ENCODE measurements at regions not wholly inside any gene's neighbourhood (a gene's known extent, or its start where the extent isn't known, plus 50 kb on each side); places are given as distances from the start of the nearest gene placed in this dataset.

- H3K27me3 ChIP-seq (ENCODE audit: insufficient read depth in 3 of 3, low read length in 2 of 3), result no peaks in the 10 kb centered on the region
- H3K9me3 ChIP-seq, result no peaks in the 10 kb centered on the region
- no peaks in the 10 kb centered on the region for H3K36me3 ChIP-seq (ENCODE audit: insufficient read depth in 1 of 2, low read depth in 1 of 2)
- H3K4me3 ChIP-seq, result no peak overlapping the region
- TF ChIP-seq CTCF (IDR thresholded peaks at IDR 0.05), result no peak
- ATAC-seq (no peak), DNase-seq (no peak)
- intact Hi-C loops (cut with DNase I), result no loop called here
- WGBS, 3 donors, result 90 to 92% (median 91%) methylated on average over 6 to 8 of the region's 8 CpGs
- no peaks in the 10 kb centered on the region for H3K4me1 ChIP-seq
- no peak overlapping the region for H3K27ac ChIP-seq
Measured at GRCh38 chr22:47996446-47996857, 1234.0 kb downstream of the TBC1D22A start.

GRCh38 chr22:47995718-47996117 lies 1233.3 kb downstream of the TBC1D22A start:
- TF ChIP-seq CTCF (IDR thresholded peaks at IDR 0.05), result no peak
- Histone ChIP-seq H3K36me3 (ENCODE audit: insufficient read depth in 1 of 2, low read depth in 1 of 2) (no peaks in the 10 kb centered on the region), H3K27me3 (ENCODE audit: insufficient read depth in 3 of 3, low read length in 2 of 3) (no peaks in the 10 kb centered on the region), H3K4me3 (no peak overlapping the region), H3K27ac (no peak overlapping the region), H3K4me1 (no peaks in the 10 kb centered on the region), H3K9me3 (no peaks in the 10 kb centered on the region)
- intact Hi-C loops (cut with DNase I), result no loop called here
- DNase-seq, result no peak
- ATAC-seq, result no peak
- WGBS, 3 donors, result 90 to 91% (median 90%) methylated on average over 7 to 8 of the region's 8 CpGs

- H3K27ac ChIP-seq, result no peak overlapping the region
- no peak overlapping the region for H3K4me3 ChIP-seq
- no peaks in the 10 kb centered on the region for H3K4me1 ChIP-seq
- H3K27me3 ChIP-seq (ENCODE audit: insufficient read depth in 3 of 3, low read length in 2 of 3), result no peaks in the 10 kb centered on the region
- H3K36me3 ChIP-seq (ENCODE audit: insufficient read depth in 1 of 2, low read depth in 1 of 2), result no peaks in the 10 kb centered on the region
- WGBS, 3 donors, result 72 to 76% (median 73%) methylated on average over 17 of the region's 17 CpGs
- intact Hi-C loops (cut with DNase I), result no loop called here
- no peak for TF ChIP-seq CTCF (IDR thresholded peaks at IDR 0.05)
- DNase-seq, result no peak
- no peaks in the 10 kb centered on the region for H3K9me3 ChIP-seq
- no peak for ATAC-seq
Measured at GRCh38 chr22:47995264-47995627, 1232.8 kb downstream of the TBC1D22A start.

GRCh38 chr22:47994601-47995263 lies 1232.3 kb downstream of the TBC1D22A start:
- no peak overlapping the region for H3K4me3 ChIP-seq
- no peaks in the 10 kb centered on the region for H3K4me1 ChIP-seq
- H3K27ac ChIP-seq, result no peak overlapping the region
- 68 to 72% (median 68%) methylated on average over 11 of the region's 11 CpGs for WGBS, 3 donors
- H3K27me3 ChIP-seq (ENCODE audit: insufficient read depth in 3 of 3, low read length in 2 of 3), result no peaks in the 10 kb centered on the region
- intact Hi-C loops (cut with DNase I), result no loop called here
- H3K36me3 ChIP-seq (ENCODE audit: insufficient read depth in 1 of 2, low read depth in 1 of 2), result no peaks in the 10 kb centered on the region
- no peaks in the 10 kb centered on the region for H3K9me3 ChIP-seq
- DNase-seq, result no peak
- ATAC-seq, result no peak
- no peak for TF ChIP-seq CTCF (IDR thresholded peaks at IDR 0.05)

- intact Hi-C loops (cut with DNase I), result no loop called here
- H3K27me3 ChIP-seq (ENCODE audit: insufficient read depth in 3 of 3, low read length in 2 of 3), result no peaks in the 10 kb centered on the region
- 69 to 80% (median 80%) methylated on average over 3 of the region's 3 CpGs for WGBS, 3 donors
Measured at GRCh38 chr22:47994045-47994444, 1231.6 kb downstream of the TBC1D22A start.

More at GRCh38 chr22:47994045-47994444, 1231.6 kb downstream of the TBC1D22A start:
- TF ChIP-seq CTCF (IDR thresholded peaks at IDR 0.05), result no peak
- Histone ChIP-seq H3K4me3 (no peak overlapping the region), H3K4me1 (no peaks in the 10 kb centered on the region), H3K36me3 (ENCODE audit: insufficient read depth in 1 of 2, low read depth in 1 of 2) (no peaks in the 10 kb centered on the region), H3K27ac (no peak overlapping the region), H3K9me3 (no peaks in the 10 kb centered on the region)
- DNase-seq (no peak), ATAC-seq (no peak)

Data from psoas muscle (tissue), 7 donors.